Osteocyte (in vitro differentiated cells): ENCODE measurements at regions not wholly inside any gene's neighbourhood (a gene's known extent, or its start where the extent isn't known, plus 50 kb on each side); places are given as distances from the start of the nearest gene placed in this dataset.

Source experiments
- DNase-seq: peaks from one replicate; pipeline ENCODE4 v3.0.0; 2021; ENCODE audit warnings: mixed read lengths; ENCODE audit not compliant: unreplicated experiment; ENCODE audit errors: extremely low spot score
- H3K27ac Mint-ChIP-seq: one replicate; pipeline ENCODE4 v1.8.0; 2021; ENCODE audit warnings: mild to moderate bottlenecking, mixed read lengths; ENCODE audit not compliant: unreplicated experiment
- H3K27me3 Mint-ChIP-seq: one replicate; pipeline ENCODE4 v1.8.0; 2021; ENCODE audit warnings: mixed read lengths; ENCODE audit not compliant: unreplicated experiment
- H3K36me3 Mint-ChIP-seq: one replicate; pipeline ENCODE4 v1.8.0; 2021; ENCODE audit warnings: mixed read lengths; ENCODE audit not compliant: unreplicated experiment
- H3K4me1 Mint-ChIP-seq: one replicate; pipeline ENCODE4 v1.8.0; 2021; ENCODE audit warnings: mixed read lengths; ENCODE audit not compliant: unreplicated experiment
- H3K4me3 Mint-ChIP-seq: one replicate; pipeline ENCODE4 v1.8.0; 2021; ENCODE audit warnings: mild to moderate bottlenecking, moderate library complexity, mixed read lengths; ENCODE audit not compliant: unreplicated experiment
- H3K9me3 Mint-ChIP-seq: one replicate; pipeline ENCODE4 v1.8.0; 2021; ENCODE audit warnings: mixed read lengths; ENCODE audit not compliant: unreplicated experiment
- CTCF ChIP-seq: fragments of 200-600 bp; sonication (generic); IDR thresholded peaks from 2 replicates; pipeline ENCODE4 v1.5.0; 2021; ENCODE audit warnings: antibody characterized with exemption, mild to moderate bottlenecking, moderate library complexity

GRCh38 chr5:25850581-25850980 lies 1187.8 kb downstream of the CDH9 start:
- Mint-ChIP-seq H3K27ac (no peak overlapping the region), H3K9me3 (peaks cover 11% of the 10 kb centered on the region), H3K4me1 (no peaks in the 10 kb centered on the region), H3K4me3 (no peak overlapping the region), H3K27me3 (no peaks in the 10 kb centered on the region), H3K36me3 (no peaks in the 10 kb centered on the region)
- TF ChIP-seq CTCF: no peak
- DNase-seq: no peak

- no peaks in the 10 kb centered on the region for H3K27me3 Mint-ChIP-seq
- no peaks in the 10 kb centered on the region for H3K4me1 Mint-ChIP-seq
- TF ChIP-seq CTCF: no peak
- H3K36me3 Mint-ChIP-seq: no peaks in the 10 kb centered on the region
- no peak for DNase-seq
- no peak overlapping the region for H3K27ac Mint-ChIP-seq
- H3K4me3 Mint-ChIP-seq: no peak overlapping the region
- peaks cover 8% of the 10 kb centered on the region for H3K9me3 Mint-ChIP-seq
Measured at GRCh38 chr5:25849270-25849669, 1189.1 kb downstream of the CDH9 start.

GRCh38 chr5:25823330-25823873 lies 1178.6 kb upstream of the CDH10 start:
- no peaks in the 10 kb centered on the region for H3K4me1 Mint-ChIP-seq
- H3K27me3 Mint-ChIP-seq: no peaks in the 10 kb centered on the region
- no peak for DNase-seq
- no peaks in the 10 kb centered on the region for H3K36me3 Mint-ChIP-seq
- H3K27ac Mint-ChIP-seq: no peak overlapping the region
- no peak for TF ChIP-seq CTCF
- no peak overlapping the region for H3K4me3 Mint-ChIP-seq
- peaks cover 44% of the 10 kb centered on the region for H3K9me3 Mint-ChIP-seq
